HepG2 (cell line): ENCODE measurements at regions not wholly inside any gene's neighbourhood (a gene's known extent, or its start where the extent isn't known, plus 50 kb on each side); places are given as distances from the start of the nearest gene placed in this dataset.

Experiments used
- ATAC-seq: fragments of 200-7000 bp; cut with Tn5 transposase; 3 replicates; pipeline ENCODE4 v1.9.1; 2020; ENCODE audit warnings: mild to moderate bottlenecking, moderate library complexity
- BruUV-seq: library from RNA; stranded (reverse); fragments of 400-500 nt; replicated peaks from 2 replicates; lab custom pipeline; 2021; lab: Mats Ljungman, UMichigan
- CTCF ChIA-PET: fragments of 300-600 bp; formaldehyde crosslinking; extraction: SDS; loops from one replicate; lab custom pipeline; 2021; ENCODE audit warnings: low total read pairs, inconsistent platforms, low intra/inter-chr PET ratio; lab: Yijun Ruan, JAX
- POLR2A ChIA-PET: fragments of 350-600 bp; sonication (Branson Sonifier 250); formaldehyde crosslinking; loops from one replicate; lab custom pipeline; 2020; ENCODE audit warnings: antibody characterized with exemption, inconsistent platforms; lab: Yijun Ruan, JAX
- DNase-seq: peaks from one replicate; pipeline ENCODE4 v3.0.0-alpha.2; 2015; ENCODE audit warnings: low spot score
- FAIRE-seq: peaks from 3 replicates; lab custom pipeline; 2011; peaks lifted over from hg19 to GRCh38; lab: Jason Lieb, UNC
- H2AFZ ChIP-seq: one replicate; pipeline ENCODE4 v1.6.1; 2011; ENCODE audit warnings: low read length, inconsistent platforms
- H3K27ac ChIP-seq: fragments of 300-600 bp; 3 replicates; pipeline ENCODE4 v1.8.0; 2011; ENCODE audit warnings: mixed run types, mild to moderate bottlenecking, mixed read lengths, low read length, inconsistent platforms; ENCODE audit not compliant: insufficient read depth; ENCODE audit errors: extremely low read length
- H3K27me3 ChIP-seq, 2 experiments: fragments of 200-600 bp in 1 of 2; 2 replicates in 1 of 2; 3 replicates in 1 of 2; pipeline versions ENCODE4 v1.6.0 to v1.8.0; 2011; ENCODE audit warnings: low read length in 2 of 2, mild to moderate bottlenecking in 2 of 2, moderate library complexity in 2 of 2, inconsistent platforms in 1 of 2; ENCODE audit not compliant: insufficient read depth in 2 of 2, control insufficient read depth in 1 of 2
- H3K36me3 ChIP-seq, 2 experiments: fragments of 200-600 bp in 1 of 2; replicated peaks in 1 of 2; 2 replicates in 1 of 2; 3 replicates in 1 of 2; pipeline versions ENCODE4 v1.5.1 to v1.8.0; 2011; ENCODE audit warnings: low read length in 2 of 2, inconsistent platforms in 1 of 2; ENCODE audit not compliant: insufficient read depth in 2 of 2, control insufficient read depth in 1 of 2
- H3K4me1 ChIP-seq: 2 replicates; pipeline ENCODE4 v1.5.1; 2012; ENCODE audit warnings: low read length, inconsistent platforms; ENCODE audit not compliant: insufficient read depth
- H3K4me2 ChIP-seq: 2 replicates; pipeline ENCODE4 v1.6.0; 2011; ENCODE audit warnings: low read depth, low read length, inconsistent platforms
- H3K4me3 ChIP-seq, 3 experiments: fragments of 200-600 bp in 1 of 3; sonication (generic), shearing (Covaris generic) in 1 of 3; replicated peaks in 1 of 3; 2 replicates each; pipeline ENCODE4 v1.5.1; 2011 to 2016; ENCODE audit warnings: low read length in 3 of 3, inconsistent platforms in 2 of 3, low read depth in 2 of 3, mild to moderate bottlenecking in 2 of 3, control low read depth in 1 of 3, mixed read lengths in 1 of 3; ENCODE audit not compliant: insufficient read depth in 1 of 3
- H3K79me2 ChIP-seq: one replicate; pipeline ENCODE4 v1.6.1; 2011; ENCODE audit warnings: low read length, inconsistent platforms; ENCODE audit not compliant: insufficient read depth
- H3K9ac ChIP-seq: 2 replicates; pipeline ENCODE4 v1.6.0; 2011; ENCODE audit warnings: mild to moderate bottlenecking, low read depth, low read length, inconsistent platforms; ENCODE audit not compliant: insufficient read depth
- H3K9me3 ChIP-seq: 2 replicates; pipeline ENCODE4 v1.5.1; 2012; ENCODE audit warnings: mild to moderate bottlenecking, low read length
- H4K20me1 ChIP-seq: 2 replicates; pipeline ENCODE4 v1.6.0; 2011; ENCODE audit warnings: inconsistent platforms, mild to moderate bottlenecking, low read length, moderate library complexity; ENCODE audit not compliant: insufficient read depth
- ELF3 ChIP-seq: IDR thresholded peaks from 2 replicates; pipeline ENCODE4 v1.6.1; 2016; ENCODE audit warnings: missing genetic modification reagents, missing compliant biosample characterization
- FOXM1 ChIP-seq: sonication (generic); formaldehyde crosslinking; IDR thresholded peaks from 2 replicates; pipeline ENCODE4 v1.5.0; 2020; ENCODE audit warnings: missing genetic modification reagents
- NFYC ChIP-seq: IDR thresholded peaks from 2 replicates; pipeline ENCODE4 v1.6.1; 2016; ENCODE audit warnings: missing genetic modification reagents, missing compliant biosample characterization
- RFXAP ChIP-seq: sonication (generic); formaldehyde crosslinking; IDR thresholded peaks from 2 replicates; pipeline ENCODE4 v1.4.0; 2020; ENCODE audit warnings: missing genetic modification reagents, borderline replicate concordance
- SMAD3 ChIP-seq: sonication (generic); formaldehyde crosslinking; IDR thresholded peaks from 2 replicates; pipeline ENCODE4 v1.4.0; 2020; ENCODE audit warnings: missing genetic modification reagents
- SMARCE1 ChIP-seq: fragments of 450-650 bp; IDR thresholded peaks from 2 replicates; pipeline ENCODE4 v1.6.1; 2017; ENCODE audit warnings: borderline replicate concordance
- TP53 ChIP-seq: sonication (generic); formaldehyde crosslinking; conservative IDR thresholded peaks from 2 replicates; pipeline ENCODE4 v1.4.0; 2020; ENCODE audit warnings: missing genetic modification reagents
- ZBTB8A ChIP-seq: sonication (generic); formaldehyde crosslinking; IDR thresholded peaks from 2 replicates; pipeline ENCODE4 v1.4.0; 2020; ENCODE audit warnings: mild to moderate bottlenecking, low read depth, missing genetic modification reagents, borderline replicate concordance
- ZFP36L1 ChIP-seq: sonication (generic); formaldehyde crosslinking; IDR thresholded peaks from 2 replicates; pipeline ENCODE4 v1.8.0; 2022; ENCODE audit warnings: mild to moderate bottlenecking, missing genetic modification reagents, moderate library complexity
- ZFY ChIP-seq: sonication (generic); formaldehyde crosslinking; IDR thresholded peaks from 2 replicates; pipeline ENCODE4 v1.4.0; 2020; ENCODE audit warnings: missing genetic modification reagents
- ZNF274 ChIP-seq: sonication (generic); formaldehyde crosslinking; IDR thresholded peaks from 2 replicates; pipeline ENCODE4 v1.5.1; 2020; ENCODE audit warnings: mild to moderate bottlenecking, missing genetic modification reagents
- ZNF333 ChIP-seq: sonication (generic); formaldehyde crosslinking; IDR thresholded peaks from 2 replicates; pipeline ENCODE4 v1.4.0; 2020; ENCODE audit warnings: mild to moderate bottlenecking, missing genetic modification reagents, borderline replicate concordance
- ZNF44 ChIP-seq: sonication (generic); formaldehyde crosslinking; IDR thresholded peaks from 2 replicates; pipeline ENCODE4 v1.5.1; 2020; ENCODE audit warnings: mild to moderate bottlenecking, missing genetic modification reagents
- ZNF451 ChIP-seq: sonication (generic); formaldehyde crosslinking; IDR thresholded peaks from 2 replicates; pipeline ENCODE4 v1.5.0; 2020; ENCODE audit warnings: mild to moderate bottlenecking, missing genetic modification reagents
- ZNF75D ChIP-seq: sonication (generic); formaldehyde crosslinking; IDR thresholded peaks from 2 replicates; pipeline ENCODE4 v1.8.1; 2023; ENCODE audit warnings: missing genetic modification reagents, mild to moderate bottlenecking, borderline replicate concordance
- ZNF768 ChIP-seq: sonication (generic); formaldehyde crosslinking; IDR thresholded peaks from 2 replicates; pipeline ENCODE4 v1.4.0; 2020; ENCODE audit warnings: missing genetic modification reagents
- WGBS: methylation state at CpG from one replicate; pipeline ENCODE4 v1.1.6; 2017; ENCODE audit warnings: low lambda C conversion rate; 5-methylcytosine and 5-hydroxymethylcytosine counted together
- in situ Hi-C: cut with HindIII; loops from 2 replicates; pipeline ENCODE4 v1.10.0; 2017; ENCODE audit warnings: low pct_unique_long_range_greater_than_20kb; ENCODE audit not compliant: extremely low pct_ligation_motif_present
- intact Hi-C: fragments of 100-400 bp; cut with micrococcal nuclease; formaldehyde crosslinking; loops from one replicate; pipeline ENCODE4 v1.10.0; 2022; ENCODE audit not compliant: unreplicated experiment
- TF ChIP-seq, protein P1 (sequence below): sonication (generic); formaldehyde crosslinking; IDR thresholded peaks from 2 replicates; pipeline ENCODE4 v1.8.1; 2023; ENCODE audit warnings: missing genetic modification reagents, mild to moderate bottlenecking, borderline replicate concordance
- TF ChIP-seq, protein P2 (sequence below): sonication (generic); formaldehyde crosslinking; IDR thresholded peaks from 2 replicates; pipeline ENCODE4 v1.5.0; 2020; ENCODE audit warnings: missing genetic modification reagents
- TF ChIP-seq, protein P3 (sequence below): sonication (generic); formaldehyde crosslinking; IDR thresholded peaks from 2 replicates; pipeline ENCODE4 v1.8.1; 2023; ENCODE audit warnings: mild to moderate bottlenecking, missing genetic modification reagents

DNA sequence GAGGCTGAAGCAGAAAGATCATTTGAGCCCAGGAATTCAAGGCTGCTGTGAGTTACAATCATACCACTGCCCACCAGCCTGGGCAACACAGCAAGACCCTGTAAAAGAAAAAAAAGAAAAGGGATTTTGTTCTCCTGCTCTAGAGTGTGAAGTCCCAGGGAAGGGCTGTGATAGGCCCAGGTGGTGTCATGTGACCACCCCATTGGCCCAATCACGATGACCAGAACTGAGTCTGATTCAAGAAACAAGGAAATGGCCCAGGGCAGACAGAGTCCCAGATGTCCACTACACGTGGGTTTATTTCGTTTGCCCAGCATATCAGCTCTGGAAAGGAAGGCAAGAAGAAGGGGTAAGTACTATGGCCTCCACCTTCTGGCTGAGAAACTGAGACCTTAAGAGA, 81.3 kb upstream of the CUX1 start (continued):
- TF ChIP-seq ZFY (CRISPR knock-in tag): no peak

- H2AFZ ChIP-seq: no peak overlapping the region
- no peak overlapping the region for H3K4me2 ChIP-seq
- no peak overlapping the region for H3K4me3 ChIP-seq
- peaks cover 19% of the 10 kb centered on the region for H3K4me1 ChIP-seq
- CTCF ChIA-PET: no interaction called here
- FAIRE-seq (no peak), ATAC-seq (no peak), DNase-seq (no peak)
- no peak overlapping the region for H3K27ac ChIP-seq
- WGBS: 62% methylated on average over 4 of the region's 5 CpGs
- in situ Hi-C loops (loop anchor here (5.0 kb wide), 1 partner anchor 77 kb away; the partner anchor contains the start of gene CUX1), intact Hi-C loops (no loop called here)
- H3K9me3 ChIP-seq: no peaks in the 10 kb centered on the region
- no peaks in the 10 kb centered on the region for H4K20me1 ChIP-seq
- POLR2A ChIA-PET: no interaction called here
- no peak overlapping the region for H3K9ac ChIP-seq
- H3K36me3 ChIP-seq: no peaks in the 10 kb centered on the region
- BruUV-seq: no TSS peak
- H3K79me2 ChIP-seq: no peaks in the 10 kb centered on the region
- peaks cover 5 to 12% of the 10 kb centered on the region in 2 experiments; a peak in 4 of 5 replicates for H3K27me3 ChIP-seq
- TF ChIP-seq SMAD3 (CRISPR knock-in tag): no peak
- TF ChIP-seq ZBTB8A (CRISPR knock-in tag): no peak
- no peak for TF ChIP-seq ZNF274 (CRISPR knock-in tag)
- no peak for TF ChIP-seq ZNF44
- no peak for TF ChIP-seq FOXM1 (CRISPR knock-in tag)
- no peak for TF ChIP-seq ZNF768 (CRISPR knock-in tag)
- TF ChIP-seq, protein P1, sequence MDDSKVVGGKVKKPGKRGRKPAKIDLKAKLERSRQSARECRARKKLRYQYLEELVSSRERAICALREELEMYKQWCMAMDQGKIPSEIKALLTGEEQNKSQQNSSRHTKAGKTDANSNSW: no peak
- no peak for TF ChIP-seq ZNF333 (CRISPR knock-in tag)
- no peak for TF ChIP-seq ELF3 (CRISPR knock-in tag)
- TF ChIP-seq, protein P2, sequence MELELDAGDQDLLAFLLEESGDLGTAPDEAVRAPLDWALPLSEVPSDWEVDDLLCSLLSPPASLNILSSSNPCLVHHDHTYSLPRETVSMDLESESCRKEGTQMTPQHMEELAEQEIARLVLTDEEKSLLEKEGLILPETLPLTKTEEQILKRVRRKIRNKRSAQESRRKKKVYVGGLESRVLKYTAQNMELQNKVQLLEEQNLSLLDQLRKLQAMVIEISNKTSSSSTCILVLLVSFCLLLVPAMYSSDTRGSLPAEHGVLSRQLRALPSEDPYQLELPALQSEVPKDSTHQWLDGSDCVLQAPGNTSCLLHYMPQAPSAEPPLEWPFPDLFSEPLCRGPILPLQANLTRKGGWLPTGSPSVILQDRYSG (CRISPR knock-in tag): no peak
- TF ChIP-seq RFXAP (CRISPR knock-in tag): no peak
- TF ChIP-seq ZNF451 (CRISPR knock-in tag): no peak
- TF ChIP-seq ZFP36L1 (CRISPR knock-in tag): no peak
- TF ChIP-seq ZNF75D: no peak
- TF ChIP-seq NFYC (CRISPR knock-in tag): no peak
- TF ChIP-seq SMARCE1: no peak
- no peak for TF ChIP-seq TP53
- TF ChIP-seq, protein P3, sequence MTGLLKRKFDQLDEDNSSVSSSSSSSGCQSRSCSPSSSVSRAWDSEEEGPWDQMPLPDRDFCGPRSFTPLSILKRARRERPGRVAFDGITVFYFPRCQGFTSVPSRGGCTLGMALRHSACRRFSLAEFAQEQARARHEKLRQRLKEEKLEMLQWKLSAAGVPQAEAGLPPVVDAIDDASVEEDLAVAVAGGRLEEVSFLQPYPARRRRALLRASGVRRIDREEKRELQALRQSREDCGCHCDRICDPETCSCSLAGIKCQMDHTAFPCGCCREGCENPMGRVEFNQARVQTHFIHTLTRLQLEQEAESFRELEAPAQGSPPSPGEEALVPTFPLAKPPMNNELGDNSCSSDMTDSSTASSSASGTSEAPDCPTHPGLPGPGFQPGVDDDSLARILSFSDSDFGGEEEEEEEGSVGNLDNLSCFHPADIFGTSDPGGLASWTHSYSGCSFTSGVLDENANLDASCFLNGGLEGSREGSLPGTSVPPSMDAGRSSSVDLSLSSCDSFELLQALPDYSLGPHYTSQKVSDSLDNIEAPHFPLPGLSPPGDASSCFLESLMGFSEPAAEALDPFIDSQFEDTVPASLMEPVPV: no peak
Measured at GRCh38 chr7:101739775-101740398, 77.5 kb upstream of the CUX1 start.
